SK-N-MC (cell line): ENCODE measurements at regions not wholly inside any gene's neighbourhood (a gene's known extent, or its start where the extent isn't known, plus 50 kb on each side); places are given as distances from the start of the nearest gene placed in this dataset.

Source experiments
- EZH2 ChIP-seq: fragments of 200-600 bp; sonication (generic); IDR thresholded peaks from one replicate; pipeline ENCODE4 v1.6.1; 2017; ENCODE audit warnings: antibody characterized with exemption
- POLR2AphosphoS5 ChIP-seq: IDR thresholded peaks from 2 replicates; pipeline ENCODE4 v1.6.1; 2012; ENCODE audit warnings: mild to moderate bottlenecking, low read depth, low read length, borderline replicate concordance

- TF ChIP-seq EZH2 (no peak), POLR2AphosphoS5 (no peak)
Observed at GRCh38 chr10:36499693-36500092, 625.7 kb upstream of the ANKRD30A start.
